HG03457 (cell line): ENCODE measurements at regions not wholly inside any gene's neighbourhood (a gene's known extent, or its start where the extent isn't known, plus 50 kb on each side); places are given as distances from the start of the nearest gene placed in this dataset.

Experiments
- ATAC-seq: cut with Tn5 transposase; IDR thresholded peaks from one replicate; pipeline ENCODE4 v1.9.1; 2021; ENCODE audit warnings: moderate number of reproducible peaks; ENCODE audit not compliant: unreplicated experiment

DNA sequence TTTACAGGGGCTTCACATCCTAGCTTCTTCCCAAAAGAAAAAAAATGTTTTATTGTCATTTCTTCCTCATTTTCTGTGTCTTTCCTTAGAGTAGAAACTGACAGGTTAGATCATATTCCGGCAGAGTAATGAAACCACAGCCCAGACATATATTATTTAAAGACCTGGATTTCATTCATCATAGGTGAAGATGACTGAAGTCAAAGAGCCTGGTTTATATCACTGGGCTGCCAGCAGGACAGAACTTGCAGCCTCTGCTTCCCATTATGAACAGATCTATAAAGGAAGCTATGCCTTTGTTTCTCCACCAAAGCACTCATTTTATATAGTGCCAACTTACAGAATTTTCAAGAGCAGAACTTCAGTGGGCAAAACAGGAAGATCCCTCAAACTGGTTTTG, 137.9 kb downstream of the METTL4 start:
- no peak for ATAC-seq

DNA sequence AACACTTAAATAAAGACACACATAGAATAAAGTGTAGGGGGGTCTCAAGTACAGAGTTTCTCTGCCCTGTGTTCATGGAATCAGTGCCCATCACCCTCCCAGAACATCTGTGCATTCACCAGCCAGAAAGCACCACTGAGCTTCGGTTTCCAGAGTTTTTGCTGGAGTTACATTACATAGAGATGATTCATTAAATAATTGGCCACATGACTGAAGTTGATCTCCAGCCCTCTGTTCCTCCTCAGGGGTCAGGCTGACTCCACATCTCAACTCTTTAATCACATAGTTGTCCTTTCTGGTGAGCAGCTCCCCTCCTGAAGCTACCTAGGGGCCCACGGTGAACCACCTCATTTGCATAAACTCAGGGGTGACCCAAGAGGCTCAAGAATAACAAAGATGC, 129.8 kb downstream of the METTL4 start:
- no peak for ATAC-seq

DNA sequence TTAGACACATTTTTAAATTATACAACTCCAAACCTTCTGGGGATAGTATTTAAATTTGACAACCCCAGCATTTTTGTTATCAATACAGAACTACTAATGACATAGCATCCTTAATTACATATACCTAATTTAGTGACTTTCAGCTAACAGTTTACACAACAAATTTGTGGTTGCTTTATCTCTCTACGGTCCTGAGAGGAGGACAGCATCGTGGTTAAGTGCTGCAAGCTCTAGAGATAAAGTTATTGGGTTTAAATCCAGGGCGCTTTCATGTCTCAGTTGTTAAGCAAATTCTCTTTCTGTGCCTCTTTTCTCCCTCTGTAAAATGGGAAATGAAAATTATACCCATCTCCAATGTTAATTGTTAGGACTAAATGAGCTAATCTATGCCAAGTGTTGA, 129.3 kb downstream of the METTL4 start:
- ATAC-seq, result no peak

DNA sequence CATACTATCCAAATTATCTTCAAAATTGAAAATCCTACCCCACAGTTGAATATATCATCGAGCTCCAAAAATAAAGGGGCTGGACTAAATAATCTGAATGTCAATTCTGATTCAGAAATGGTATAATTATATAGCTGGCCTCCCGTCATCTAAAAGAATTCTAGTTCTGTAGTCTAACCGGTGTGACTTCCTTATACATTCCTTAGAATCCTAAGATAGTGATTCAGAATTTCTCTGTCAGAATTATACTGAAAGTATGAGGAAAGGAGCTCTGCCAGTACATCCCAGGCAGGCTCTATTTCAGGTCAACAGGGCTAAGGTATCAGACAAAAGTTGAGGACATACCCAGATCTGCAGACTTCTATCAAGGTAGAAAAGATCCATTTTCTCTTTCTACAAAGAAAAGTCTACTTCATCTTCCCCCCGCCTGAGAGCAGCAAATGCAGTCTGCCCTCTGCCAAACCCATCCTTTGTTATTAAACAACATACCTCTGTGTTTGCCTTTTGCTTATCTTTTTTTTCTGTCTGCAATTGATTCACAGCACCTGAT, 128.5 kb downstream of the METTL4 start:
- no peak for ATAC-seq

DNA sequence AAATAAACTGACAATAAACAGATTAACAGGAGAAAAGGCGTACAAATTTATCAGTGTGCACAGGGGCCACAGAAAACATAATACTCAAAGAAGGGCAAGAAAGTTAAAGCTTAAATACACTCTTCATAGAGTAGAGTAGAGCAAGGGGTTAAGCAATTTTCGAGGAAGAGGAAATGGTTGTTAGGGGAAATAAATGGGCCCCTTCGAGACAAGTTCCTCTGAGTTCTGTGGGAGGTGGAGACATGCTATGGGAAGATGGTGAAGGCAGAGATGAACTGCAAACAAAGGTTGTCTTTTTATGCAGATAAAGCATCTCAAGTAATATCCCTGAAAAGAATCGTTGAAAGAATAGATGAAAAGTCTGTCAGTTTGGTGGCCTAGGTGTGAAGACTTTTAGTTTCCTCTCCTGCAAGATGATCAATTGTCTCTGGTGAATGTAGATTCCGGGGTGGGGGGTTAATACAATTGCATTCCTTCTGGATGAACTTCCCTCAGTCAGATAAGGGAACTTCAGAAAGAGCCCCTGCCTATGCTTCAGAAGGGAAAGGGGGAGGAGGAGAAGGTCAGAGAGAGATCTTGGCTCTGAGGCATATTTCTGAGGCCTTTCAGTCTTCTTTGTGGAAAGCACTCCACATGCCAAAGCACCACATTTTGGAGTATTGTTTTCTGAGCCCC, 127.0 kb downstream of the METTL4 start:
- ATAC-seq, result no peak

DNA sequence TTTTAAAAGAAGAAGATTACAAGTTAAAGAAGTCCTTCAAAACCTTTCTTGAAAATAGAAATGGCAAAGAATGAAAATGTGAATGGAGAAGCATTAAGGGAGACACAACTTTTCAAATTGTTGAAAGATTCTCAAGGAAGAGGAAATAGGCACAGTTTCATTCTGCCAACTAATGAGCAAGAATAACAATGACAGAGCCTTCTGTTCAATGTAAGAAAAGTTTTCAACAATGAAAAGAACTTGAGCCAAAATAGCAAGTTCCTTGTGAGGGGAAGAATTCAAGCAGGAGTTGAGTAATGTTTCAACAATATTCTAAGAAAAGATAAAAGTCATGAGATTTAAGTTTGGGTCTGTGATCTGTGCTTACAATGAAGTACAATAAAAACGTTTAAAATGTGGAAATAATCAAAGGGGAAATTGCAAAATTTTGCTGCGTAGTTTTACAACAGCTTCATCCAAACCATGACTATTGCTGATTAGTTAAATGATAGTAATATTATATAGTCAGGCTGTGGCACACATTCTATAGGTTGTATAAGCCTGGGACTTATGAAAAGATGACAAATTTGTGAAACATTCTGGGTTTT, 122.6 kb downstream of the METTL4 start:
- no peak for ATAC-seq

DNA sequence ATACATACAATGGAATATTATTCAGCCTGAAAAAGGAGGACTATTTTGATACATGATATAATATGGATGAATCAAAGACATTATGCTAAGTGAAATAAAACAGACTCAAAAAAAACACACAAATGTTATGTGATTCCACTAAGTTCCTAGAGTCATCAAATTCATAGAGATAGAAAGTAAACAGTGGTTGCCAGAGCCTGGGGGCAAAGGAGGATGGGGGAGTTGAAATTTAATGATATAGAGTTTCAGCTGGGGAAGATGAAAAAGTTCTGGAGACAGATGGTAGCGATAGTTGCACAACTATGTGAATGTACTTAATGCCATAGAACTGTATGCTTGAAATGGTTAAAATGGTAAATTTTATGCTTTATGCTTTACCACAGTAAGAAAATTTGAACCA, 119.7 kb downstream of the METTL4 start:
- ATAC-seq, result no peak

DNA sequence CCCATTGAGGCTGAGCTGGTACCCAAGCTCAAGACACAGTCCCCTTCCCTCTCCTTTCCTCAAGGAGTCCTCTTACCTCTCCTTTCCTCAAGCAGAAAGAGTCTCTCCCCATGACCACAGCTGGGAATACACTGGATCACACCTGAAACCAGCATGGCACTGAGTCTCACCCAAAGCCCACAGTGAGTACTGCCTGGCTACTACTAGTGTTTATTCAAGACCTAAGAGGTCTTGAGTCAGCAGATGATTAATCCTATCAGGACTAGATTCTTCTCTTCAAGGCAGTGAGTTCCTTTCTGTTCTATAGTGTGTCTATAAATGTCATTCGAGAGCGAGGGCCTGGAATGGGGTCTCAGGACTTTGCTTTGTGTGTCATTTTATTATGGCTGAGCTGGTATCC, 111.4 kb downstream of the METTL4 start:
- ATAC-seq, result no peak

DNA sequence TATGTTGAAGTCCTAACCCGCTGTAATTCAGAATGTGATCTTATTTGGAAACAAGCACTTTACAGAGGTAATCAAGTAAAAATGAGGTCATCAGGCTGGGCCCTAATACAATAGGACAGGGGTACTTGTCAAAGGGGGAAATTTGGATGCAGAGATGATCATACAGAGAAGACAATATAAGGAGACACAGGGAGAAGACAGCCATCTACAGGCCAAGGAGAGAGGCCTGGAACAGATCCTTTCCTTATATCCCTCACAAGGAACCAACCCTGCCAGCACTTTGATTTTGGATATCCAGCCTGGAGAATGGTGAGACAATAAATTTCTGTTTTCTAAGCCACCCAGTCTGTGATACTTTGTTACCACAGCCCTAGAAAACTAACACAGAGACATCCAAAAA, 104.3 kb downstream of the METTL4 start:
- no peak for ATAC-seq

DNA sequence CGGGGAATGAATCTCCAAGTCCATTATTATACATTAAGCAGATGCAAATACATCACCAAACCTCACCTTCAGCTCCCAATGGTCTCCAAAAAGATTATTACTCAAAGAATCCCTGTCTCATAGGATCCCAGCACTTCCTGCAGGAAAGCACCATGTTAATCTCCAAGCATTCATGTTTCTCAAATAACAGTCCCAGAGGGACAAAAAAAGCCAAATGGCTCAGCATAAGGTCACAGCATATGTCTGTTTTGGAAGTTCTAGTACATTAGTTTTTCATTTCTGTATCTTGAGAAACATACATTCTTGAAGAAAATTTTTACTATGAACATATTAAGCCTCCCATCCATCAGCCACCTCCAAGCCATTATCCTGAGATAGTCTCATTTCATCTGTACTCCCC, 103.3 kb downstream of the METTL4 start:
- no peak for ATAC-seq

DNA sequence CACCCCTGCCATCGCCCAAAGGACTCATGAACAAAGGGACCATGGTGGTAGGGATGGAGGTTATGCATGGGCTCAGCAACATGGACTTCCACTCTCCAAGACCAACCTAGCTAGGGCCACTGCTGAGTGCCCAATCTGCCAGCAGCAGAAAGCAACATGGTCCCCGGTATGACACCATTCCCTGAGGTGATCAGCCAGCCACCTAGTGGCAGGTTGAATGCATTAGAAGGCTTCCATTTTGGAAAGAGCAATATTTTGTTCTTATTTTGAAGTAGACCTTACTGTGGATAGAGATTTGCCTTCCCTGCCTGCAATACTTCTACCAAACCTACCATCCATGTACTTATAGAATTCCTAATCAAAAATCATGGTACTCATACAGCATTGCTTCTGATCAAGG, 99.8 kb downstream of the METTL4 start:
- ATAC-seq, result no peak

DNA sequence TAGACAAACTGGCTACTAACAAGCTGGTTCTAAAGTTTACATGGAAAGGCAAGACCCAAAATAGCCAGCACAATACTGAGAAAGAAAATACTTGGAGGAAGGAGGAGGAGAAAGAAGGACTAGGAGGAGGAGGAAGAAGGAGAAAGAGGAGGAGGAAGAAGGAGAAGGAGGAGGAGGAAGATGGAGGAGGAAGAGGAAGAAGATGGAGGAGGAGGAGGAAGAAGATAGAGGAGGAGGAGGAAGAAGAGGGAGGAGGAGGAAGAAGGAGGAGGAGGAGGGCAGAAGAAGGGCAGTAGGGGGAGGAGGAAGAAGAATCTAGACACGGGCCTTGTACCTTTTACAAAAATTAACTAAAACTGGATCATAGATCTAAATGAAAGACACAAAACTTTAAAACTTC, 92.6 kb downstream of the METTL4 start:
- no peak for ATAC-seq

DNA sequence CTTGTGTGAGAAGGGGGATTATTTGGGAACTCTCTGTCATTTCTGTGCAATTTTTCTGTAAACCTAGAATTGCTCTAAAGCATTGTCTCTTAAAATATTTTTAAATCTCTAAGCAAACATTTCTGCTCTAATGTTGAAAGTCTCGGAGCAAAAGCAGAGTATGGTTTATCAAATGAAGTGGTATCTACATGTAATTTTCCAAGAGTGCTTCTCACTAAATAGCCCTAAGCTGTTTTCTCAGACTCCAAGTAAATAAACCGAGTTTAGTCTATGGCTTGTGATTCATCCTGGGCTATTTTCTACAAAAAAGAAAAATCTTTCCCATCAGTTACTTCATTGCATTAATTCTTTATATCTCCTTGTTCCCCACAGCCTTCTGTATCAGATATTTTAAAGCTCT, 90.8 kb downstream of the METTL4 start:
- ATAC-seq, result no peak

DNA sequence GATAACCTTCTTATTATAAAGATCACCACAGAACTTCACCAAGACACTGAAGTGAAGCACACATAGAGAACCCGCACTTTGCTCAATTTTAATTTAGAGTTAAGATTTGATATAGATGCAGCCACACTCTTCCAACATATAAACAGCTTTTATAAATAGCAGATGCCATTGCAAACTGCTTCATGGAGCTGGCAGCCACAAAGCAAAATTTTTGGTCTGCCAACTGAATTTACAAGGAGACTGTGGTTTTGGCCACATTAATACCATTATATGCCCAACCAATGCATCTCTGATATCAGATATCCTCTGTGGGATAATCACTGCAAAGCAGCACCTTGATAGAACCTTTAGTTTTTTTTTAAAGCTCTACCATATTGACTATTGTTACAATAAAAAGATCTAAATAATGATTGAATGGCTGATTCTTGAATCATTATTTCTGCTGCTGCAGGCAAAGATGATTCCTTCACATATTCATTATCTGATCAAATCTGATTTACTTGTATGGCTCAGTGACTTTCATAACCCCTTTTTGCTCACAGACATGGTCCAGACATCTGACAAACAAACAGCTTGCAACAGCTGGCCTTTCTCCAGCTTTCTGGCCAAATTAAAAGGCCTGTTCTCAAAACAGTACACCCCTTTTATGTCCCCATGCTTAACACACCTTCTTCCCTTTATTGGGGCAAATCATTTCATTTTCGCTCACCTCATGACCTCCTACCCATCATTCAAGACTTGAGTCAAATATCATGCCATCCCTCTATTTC, 88.4 kb downstream of the METTL4 start:
- no peak for ATAC-seq

DNA sequence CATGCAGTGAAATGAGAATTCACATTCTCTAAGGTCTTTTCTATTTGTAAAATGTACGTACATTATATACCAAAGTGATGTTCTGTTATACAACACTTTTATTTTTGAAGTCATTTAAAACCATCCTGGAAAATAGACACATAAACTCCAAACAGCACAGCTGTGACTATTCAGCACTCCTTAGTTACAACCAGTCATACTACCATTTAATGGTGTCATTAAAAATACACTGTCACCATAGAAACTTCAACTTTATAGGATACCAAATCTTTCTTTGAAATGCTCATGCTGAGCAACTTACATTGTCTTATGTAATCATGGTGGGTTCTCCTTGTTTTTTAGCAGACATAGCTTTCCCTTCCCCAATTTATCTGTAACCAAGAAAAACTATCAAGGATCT, 85.3 kb downstream of the METTL4 start:
- ATAC-seq, result no peak

DNA sequence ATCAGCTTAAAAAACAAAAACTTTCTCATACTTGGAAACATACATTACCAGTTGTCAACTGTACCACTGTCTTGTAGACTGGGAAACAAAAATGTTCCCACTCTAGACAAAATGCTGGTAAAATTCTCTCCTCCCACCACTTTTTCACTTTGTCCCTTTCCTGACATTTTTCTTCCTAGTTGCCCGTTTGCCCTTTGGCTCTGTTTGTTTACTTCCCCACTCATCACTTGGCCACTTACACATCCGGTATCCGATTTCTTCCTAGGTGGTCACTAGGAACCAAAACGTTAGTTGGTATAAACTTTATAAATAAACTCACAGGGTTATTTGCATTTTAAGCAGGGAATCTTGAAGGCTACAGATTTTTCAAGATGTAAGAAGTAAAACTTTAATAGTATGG, 84.9 kb downstream of the METTL4 start:
- no peak for ATAC-seq
